Lower leg skin (tissue), 4 donors: ENCODE measurements at regions not wholly inside any gene's neighbourhood (a gene's known extent, or its start where the extent isn't known, plus 50 kb on each side); places are given as distances from the start of the nearest gene placed in this dataset.
"Not testable (repeated sequence)": the region's sequence is repeated elsewhere in the genome, so short reads cannot be mapped to it uniquely, and the experiment has no call there.

Source experiments
- DNase-seq, 2 donors: peaks; one replicate each; pipeline ENCODE4 v3.0.0-alpha.2; 2019; ENCODE audit warnings: low spot score in 2 of 2
- H3K4me3 ChIP-seq: fragments of 200-600 bp; sonication (generic); 2 replicates; pipeline ENCODE4 v1.5.1; 2017; ENCODE audit warnings: mild to moderate bottlenecking, low read depth; ENCODE audit not compliant: poor library complexity, severe bottlenecking
- CTCF ChIP-seq, 3 donors: fragments of 450-650 bp; IDR thresholded peaks; one replicate each; pipeline ENCODE4 v1.5.1; 2016; ENCODE audit warnings: antibody characterized with exemption in 3 of 3, mild to moderate bottlenecking in 3 of 3, moderate library complexity in 2 of 3
- POLR2A ChIP-seq, 2 donors: fragments of 450-650 bp; IDR thresholded peaks; one replicate each; pipeline ENCODE4 v1.6.1; 2016 to 2017; ENCODE audit warnings: antibody characterized with exemption in 2 of 2, mild to moderate bottlenecking in 1 of 2, moderate library complexity in 1 of 2
- WGBS, 2 donors: methylation state at CpG; one replicate each; pipeline ENCODE4 v1.1.5; 2018; 5-methylcytosine and 5-hydroxymethylcytosine counted together
- intact Hi-C: fragments of 100-400 bp; cut with DNase I; formaldehyde crosslinking; loops from one replicate; pipeline ENCODE4 v1.15.0; 2023; ENCODE audit warnings: low total_unique reads

- no peak for TF ChIP-seq POLR2A (IDR thresholded peaks at IDR 0.05)
- TF ChIP-seq CTCF (IDR thresholded peaks at IDR 0.05): no peak
- WGBS, 2 donors: 60 to 64% methylated on average over 4 of the region's 4 CpGs
- H3K4me3 ChIP-seq: no peak overlapping the region
- DNase-seq: no peak
- intact Hi-C loops: no loop called here
Observed at GRCh38 chr14:53842938-53843337, 113.7 kb downstream of the BMP4 start.

DNA sequence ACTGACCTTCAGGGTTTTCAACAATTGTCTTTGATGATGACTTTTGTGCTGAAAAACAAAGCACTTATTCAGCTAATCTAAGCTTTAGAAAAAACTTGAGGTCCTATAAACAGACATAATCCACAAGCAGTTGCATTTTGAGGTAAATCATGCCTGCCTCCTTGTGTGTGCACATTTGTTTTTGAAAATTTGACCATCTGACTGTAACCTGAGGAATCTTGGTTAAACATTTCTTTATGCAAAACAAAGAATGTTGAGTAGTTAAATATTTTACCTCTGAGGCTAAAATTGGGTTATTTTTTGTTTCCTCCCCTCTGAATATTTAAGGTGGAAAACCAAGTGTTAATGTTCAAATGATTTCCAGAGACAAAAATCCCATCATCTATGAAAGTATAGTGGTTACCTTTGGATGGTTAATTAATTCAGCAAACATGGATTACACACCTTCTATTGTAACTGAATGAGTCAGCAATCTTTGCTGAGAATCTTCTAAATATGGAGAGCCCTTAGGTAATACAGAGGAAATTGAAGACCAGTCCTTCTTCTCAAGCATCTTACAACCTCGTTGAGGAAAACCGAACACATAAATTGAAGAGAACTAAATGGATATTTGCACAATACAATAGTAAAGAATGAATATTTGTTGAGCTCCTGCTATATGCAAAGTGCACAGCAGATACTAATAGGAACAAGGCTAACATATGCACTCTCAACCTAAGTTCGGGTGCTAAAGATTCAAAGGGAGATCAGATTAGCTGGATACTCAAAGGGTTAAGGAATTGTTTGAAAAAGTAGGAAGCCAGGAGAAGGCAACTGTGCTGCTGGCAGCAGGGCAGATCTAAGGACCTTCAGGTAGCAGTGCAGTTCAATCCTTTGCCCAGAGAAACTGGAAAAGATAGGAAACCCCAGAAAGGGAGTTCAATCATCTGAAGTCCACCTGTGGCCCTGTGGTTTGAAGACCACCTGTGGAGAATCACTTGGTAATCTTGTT is 115.2 kb downstream of the BMP4 start:
- no peak for TF ChIP-seq POLR2A (IDR thresholded peaks at IDR 0.05)
- TF ChIP-seq CTCF (IDR thresholded peaks at IDR 0.05): no peak
- intact Hi-C loops: no loop called here
- H3K4me3 ChIP-seq: no peak overlapping the region
- no peak for DNase-seq
- 78 to 82% methylated on average over 3 of the region's 3 CpGs for WGBS, 2 donors

GRCh38 chr14:53840444-53840843 is 116.2 kb downstream of the BMP4 start:
- intact Hi-C loops: no loop called here
- WGBS, 2 donors: 75 to 79% methylated on average over 2 of the region's 2 CpGs
- DNase-seq: no peak
- no peak overlapping the region for H3K4me3 ChIP-seq
- no peak for TF ChIP-seq CTCF (IDR thresholded peaks at IDR 0.05)
- no peak for TF ChIP-seq POLR2A (IDR thresholded peaks at IDR 0.05)

- DNase-seq: no peak
- no peak for TF ChIP-seq CTCF (IDR thresholded peaks at IDR 0.05)
- TF ChIP-seq POLR2A (IDR thresholded peaks at IDR 0.05): no peak
- H3K4me3 ChIP-seq: no peak overlapping the region
- WGBS, 2 donors: 80 to 87% methylated on average over 4 of the region's 4 CpGs
- intact Hi-C loops: no loop called here
Observed at GRCh38 chr14:53838374-53838773, 118.3 kb downstream of the BMP4 start.

DNA sequence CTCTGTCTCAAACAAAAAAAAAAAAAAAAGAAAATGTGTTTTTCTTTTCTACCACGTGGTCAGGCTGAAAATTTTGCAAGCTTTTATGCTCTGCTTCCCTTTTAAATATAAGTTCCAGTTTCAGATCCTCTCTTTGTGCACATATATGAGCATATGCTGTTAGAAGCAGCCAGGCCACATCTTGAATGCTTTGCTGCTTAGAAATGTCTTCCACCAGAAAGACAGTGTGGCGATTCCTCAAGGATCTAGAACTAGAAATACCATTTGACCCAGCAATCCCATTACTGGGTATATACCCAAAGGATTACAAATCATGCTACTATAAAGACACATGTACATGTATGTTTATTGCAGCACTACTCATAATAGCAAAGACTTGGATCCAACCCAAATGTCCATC is 119.0 kb downstream of the BMP4 start:
- H3K4me3 ChIP-seq, DNase-seq, intact Hi-C loops: not testable (repeated sequence)
- 75 to 80% methylated on average over 2 of the region's 2 CpGs for whole genome bisulfite sequencing, 2 donors

DNA sequence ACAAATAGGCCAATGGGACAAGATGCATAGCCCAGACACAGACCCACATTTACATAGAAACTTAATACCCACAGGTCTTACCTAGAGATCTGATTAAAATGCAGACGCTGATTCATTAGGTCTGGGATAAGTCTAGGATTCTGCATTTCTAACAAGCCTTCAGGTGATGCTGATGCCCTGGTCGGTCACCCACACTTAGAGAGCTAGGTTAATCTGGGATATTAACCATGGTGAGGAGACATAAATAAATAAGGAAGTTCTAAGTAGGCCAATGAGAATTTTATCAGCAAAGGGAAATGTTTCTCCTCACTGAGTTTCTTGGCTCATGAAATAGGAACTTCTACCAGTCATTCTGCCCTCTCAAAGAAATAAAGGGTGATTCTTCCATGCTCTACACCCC is 120.1 kb downstream of the BMP4 start:
- intact Hi-C loops: no loop called here
- no peak overlapping the region for H3K4me3 ChIP-seq
- DNase-seq: no peak
- TF ChIP-seq CTCF (IDR thresholded peaks at IDR 0.05) (no peak), POLR2A (IDR thresholded peaks at IDR 0.05) (no peak)
- WGBS, 2 donors: 96 to 98% methylated on average over 2 of the region's 2 CpGs
